Retinal pigment epithelial cell (primary cell): ENCODE measurements at regions not wholly inside any gene's neighbourhood (a gene's known extent, or its start where the extent isn't known, plus 50 kb on each side); places are given as distances from the start of the nearest gene placed in this dataset.

Source experiments
- DNase-seq: peaks from one replicate; pipeline ENCODE4 v3.0.0-alpha.2; 2010; ENCODE audit warnings: low read depth
- H3K4me3 ChIP-seq: 2 replicates; pipeline ENCODE4 v1.5.1; 2011; ENCODE audit warnings: mild to moderate bottlenecking, low read length, control low read depth, moderate library complexity
- CTCF ChIP-seq: conservative IDR thresholded peaks from 2 replicates; pipeline ENCODE4 v1.5.1; 2011; ENCODE audit warnings: low read depth, low read length, control low read depth, inconsistent platforms

DNA sequence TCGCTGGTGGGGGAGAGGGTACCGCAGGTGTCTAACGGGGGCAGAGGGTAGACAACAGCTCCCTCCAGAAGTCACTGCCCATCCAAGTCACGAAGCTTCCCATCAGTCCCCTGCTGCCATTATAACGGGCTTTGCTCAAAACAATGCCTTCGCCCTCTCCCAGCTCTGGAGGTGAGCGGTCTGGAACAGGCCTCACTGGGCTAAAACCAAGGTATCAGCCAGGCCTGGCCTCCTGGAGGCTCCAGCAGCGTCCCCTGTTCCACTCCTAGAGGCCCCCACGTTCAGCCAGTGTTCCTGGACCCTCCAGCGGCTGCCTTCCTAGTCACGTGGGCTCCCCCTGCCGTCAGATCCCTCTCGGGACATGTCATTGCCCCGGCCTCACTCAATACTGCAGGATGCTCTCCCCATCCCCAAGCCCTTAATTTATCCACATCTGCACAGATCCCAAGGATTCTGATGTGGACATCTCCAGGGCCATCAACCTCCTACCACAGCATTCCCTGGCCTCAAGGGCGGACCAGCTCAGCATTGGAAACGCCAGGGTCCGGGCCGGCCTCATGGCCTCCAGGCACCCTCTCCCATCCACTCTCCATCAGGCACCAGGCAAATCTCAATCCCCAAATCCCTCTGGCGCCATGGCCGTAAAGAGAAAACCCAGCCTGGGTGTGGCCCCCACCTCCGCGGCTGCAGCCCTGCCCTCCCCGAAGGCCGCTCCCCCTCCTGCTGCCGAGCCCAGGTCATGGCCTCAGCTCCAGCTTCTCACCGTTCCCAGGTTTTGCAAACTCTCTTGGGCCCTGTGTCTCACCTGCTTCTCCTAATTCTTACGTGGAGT lies 104.1 kb upstream of the FAM20C start:
- no peak for DNase-seq
- H3K4me3 ChIP-seq: no peak overlapping the region
- TF ChIP-seq CTCF: peak; percentile 26

GRCh38 chr7:88927-89231 lies 103.5 kb upstream of the FAM20C start:
- no peak for TF ChIP-seq CTCF
- DNase-seq: no peak
- no peak overlapping the region for H3K4me3 ChIP-seq

GRCh38 chr7:89232-90019 lies 102.9 kb upstream of the FAM20C start:
- H3K4me3 ChIP-seq: no peak overlapping the region
- peak; percentile 87 for DNase-seq
- no peak for TF ChIP-seq CTCF

DNA sequence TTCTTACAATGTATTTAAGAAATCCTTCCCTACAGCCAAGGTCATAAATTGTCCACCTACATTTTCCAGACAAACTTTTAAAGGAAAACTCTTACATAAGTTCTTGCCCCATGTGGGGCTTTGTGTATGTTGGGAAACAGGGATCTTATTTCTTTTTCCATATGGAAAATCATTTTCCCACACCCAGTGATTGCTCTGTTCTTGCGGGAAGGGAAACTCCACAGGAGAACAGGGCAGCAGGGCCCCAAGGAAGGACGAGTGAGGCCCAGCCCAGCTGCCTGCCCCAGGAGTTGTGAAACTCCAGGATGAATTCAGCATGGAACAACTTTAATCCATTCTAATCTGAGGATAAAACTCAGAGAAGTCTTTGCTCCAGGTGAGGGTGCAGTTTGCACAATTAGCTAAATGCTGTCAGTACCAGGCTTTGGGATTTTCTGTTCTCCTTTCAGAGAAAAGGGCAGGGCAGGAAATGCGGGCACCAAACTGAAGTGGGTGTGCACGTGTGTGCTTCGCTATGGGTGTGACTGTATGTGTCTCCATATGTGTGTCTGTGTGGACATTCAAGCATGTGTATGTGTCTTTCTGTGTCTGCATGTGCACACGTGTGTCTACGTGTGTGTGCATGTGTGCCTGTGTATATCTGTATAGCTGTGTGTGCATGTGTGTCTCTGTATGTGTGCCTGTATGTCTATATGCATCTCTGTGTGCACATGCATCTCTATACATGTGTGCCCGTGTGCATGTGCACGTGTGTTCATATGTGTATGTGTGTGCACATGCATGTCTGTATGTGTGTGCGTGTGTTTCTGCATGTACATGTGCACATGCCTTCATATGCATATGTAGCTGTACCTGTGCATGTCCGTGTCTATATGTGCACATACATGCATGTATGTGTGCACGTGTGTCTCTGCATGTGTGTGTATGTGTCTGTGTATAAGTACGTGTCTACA lies 102.0 kb upstream of the FAM20C start:
- DNase-seq: peak; percentile 39
- no peak overlapping the region for H3K4me3 ChIP-seq
- no peak for TF ChIP-seq CTCF

- H3K4me3 ChIP-seq: no peak overlapping the region
- DNase-seq: no peak
- no peak for TF ChIP-seq CTCF
Measured at GRCh38 chr7:91396-92175, 100.8 kb upstream of the FAM20C start.

GRCh38 chr7:92231-92674 lies 100.1 kb upstream of the FAM20C start:
- no peak for TF ChIP-seq CTCF
- DNase-seq: no peak

More at GRCh38 chr7:92231-92674, 100.1 kb upstream of the FAM20C start:
- no peak overlapping the region for H3K4me3 ChIP-seq
